Nephron (organoid): ENCODE measurements at regions not wholly inside any gene's neighbourhood (a gene's known extent, or its start where the extent isn't known, plus 50 kb on each side); places are given as distances from the start of the nearest gene placed in this dataset.

Experiments
- H3K27ac Mint-ChIP-seq, 3 experiments: 2 replicates each; pipeline ENCODE4 v1.8.0; 2020; ENCODE audit warnings: mixed read lengths in 3 of 3, mild to moderate bottlenecking in 2 of 3, moderate library complexity in 1 of 3
- H3K27me3 Mint-ChIP-seq: 2 replicates; pipeline ENCODE4 v1.8.0; 2021; ENCODE audit warnings: low read depth, mild to moderate bottlenecking, moderate library complexity, mixed read lengths
- H3K36me3 Mint-ChIP-seq: 2 replicates; pipeline ENCODE4 v1.8.0; 2020; ENCODE audit warnings: low read depth, mixed read lengths
- H3K4me1 Mint-ChIP-seq: 2 replicates; pipeline ENCODE4 v1.8.0; 2020; ENCODE audit warnings: mixed read lengths
- H3K4me3 Mint-ChIP-seq, 3 experiments: 2 replicates each; pipeline ENCODE4 v1.8.0; 2020; ENCODE audit warnings: mild to moderate bottlenecking in 3 of 3, mixed read lengths in 3 of 3, moderate library complexity in 2 of 3
- H3K9me3 Mint-ChIP-seq: 2 replicates; pipeline ENCODE4 v1.8.0; 2020; ENCODE audit warnings: mixed read lengths
- TF ChIP-seq, protein P1 (sequence below), 3 experiments: fragments of 200-600 bp; sonication (generic); IDR thresholded peaks; one replicate each; pipeline ENCODE4 v1.5.0; 2021; ENCODE audit warnings: antibody characterized with exemption in 3 of 3; ENCODE audit not compliant: unreplicated experiment in 3 of 3

DNA sequence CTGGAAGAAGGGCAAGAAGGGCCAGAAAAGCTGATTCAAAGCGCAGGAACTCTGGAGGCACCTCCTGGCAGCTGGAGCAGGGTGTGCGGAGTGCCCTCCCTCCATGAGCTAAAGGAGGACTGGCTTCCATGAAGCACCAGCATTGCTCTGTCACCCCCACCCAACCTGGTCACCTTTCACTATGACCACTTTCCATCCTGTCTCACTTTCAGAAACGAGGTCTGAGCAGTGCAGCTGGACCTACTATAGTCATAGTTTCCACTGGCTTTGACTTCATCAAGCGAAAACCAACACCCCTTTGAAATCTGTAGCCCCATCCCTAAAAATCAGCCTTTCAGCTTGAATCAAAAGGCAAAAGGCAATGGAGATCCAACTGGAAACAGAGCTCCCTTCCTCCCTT lies 84.8 kb upstream of the CACNA1E start:
- Mint-ChIP-seq H3K4me1 (peaks cover 6% of the 10 kb centered on the region), H3K4me3 (no peak overlapping the region), H3K9me3 (no peaks in the 10 kb centered on the region), H3K27me3 (no peaks in the 10 kb centered on the region), H3K36me3 (no peaks in the 10 kb centered on the region), H3K27ac (no peak overlapping the region)
- TF ChIP-seq, protein P1, sequence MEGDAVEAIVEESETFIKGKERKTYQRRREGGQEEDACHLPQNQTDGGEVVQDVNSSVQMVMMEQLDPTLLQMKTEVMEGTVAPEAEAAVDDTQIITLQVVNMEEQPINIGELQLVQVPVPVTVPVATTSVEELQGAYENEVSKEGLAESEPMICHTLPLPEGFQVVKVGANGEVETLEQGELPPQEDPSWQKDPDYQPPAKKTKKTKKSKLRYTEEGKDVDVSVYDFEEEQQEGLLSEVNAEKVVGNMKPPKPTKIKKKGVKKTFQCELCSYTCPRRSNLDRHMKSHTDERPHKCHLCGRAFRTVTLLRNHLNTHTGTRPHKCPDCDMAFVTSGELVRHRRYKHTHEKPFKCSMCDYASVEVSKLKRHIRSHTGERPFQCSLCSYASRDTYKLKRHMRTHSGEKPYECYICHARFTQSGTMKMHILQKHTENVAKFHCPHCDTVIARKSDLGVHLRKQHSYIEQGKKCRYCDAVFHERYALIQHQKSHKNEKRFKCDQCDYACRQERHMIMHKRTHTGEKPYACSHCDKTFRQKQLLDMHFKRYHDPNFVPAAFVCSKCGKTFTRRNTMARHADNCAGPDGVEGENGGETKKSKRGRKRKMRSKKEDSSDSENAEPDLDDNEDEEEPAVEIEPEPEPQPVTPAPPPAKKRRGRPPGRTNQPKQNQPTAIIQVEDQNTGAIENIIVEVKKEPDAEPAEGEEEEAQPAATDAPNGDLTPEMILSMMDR (IDR thresholded peaks at IDR 0.05; ENCODE audit: unreplicated experiment in 3 of 3): no peak

DNA sequence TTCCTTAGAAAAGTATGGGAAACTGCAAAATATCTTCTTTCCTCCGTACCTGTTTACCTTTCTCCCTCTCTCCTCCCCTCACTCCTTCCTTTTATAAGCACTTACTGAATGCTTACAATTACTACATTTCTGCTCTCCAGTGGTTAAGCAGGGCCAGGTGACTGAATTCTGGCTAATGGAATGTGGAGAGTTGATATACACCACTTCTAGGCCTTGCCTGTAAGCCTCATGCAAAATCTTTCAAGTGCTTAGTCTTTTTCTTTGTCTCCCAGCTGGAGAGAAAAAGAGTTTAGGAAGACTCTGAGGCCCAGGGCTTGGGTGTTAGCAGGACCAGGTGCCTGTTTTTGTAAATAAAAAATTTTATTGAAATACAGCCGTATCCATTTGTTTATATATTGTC lies 77.7 kb upstream of the CACNA1E start:
- no peaks in the 10 kb centered on the region for H3K4me1 Mint-ChIP-seq
- peak overlapping the region in 1 of 3 experiments; percentile 24 for H3K27ac Mint-ChIP-seq
- H3K4me3 Mint-ChIP-seq: no peak overlapping the region
- H3K9me3 Mint-ChIP-seq: no peaks in the 10 kb centered on the region
- no peaks in the 10 kb centered on the region for H3K36me3 Mint-ChIP-seq
- TF ChIP-seq, protein P1 (IDR thresholded peaks at IDR 0.05; ENCODE audit: unreplicated experiment in 3 of 3): no peak
- peaks cover 6% of the 10 kb centered on the region for H3K27me3 Mint-ChIP-seq

- Mint-ChIP-seq H3K27me3 (peaks cover 6% of the 10 kb centered on the region), H3K4me1 (no peaks in the 10 kb centered on the region), H3K27ac (peak overlapping the region in 1 of 3 experiments; percentile 22), H3K4me3 (no peak overlapping the region), H3K9me3 (no peaks in the 10 kb centered on the region), H3K36me3 (no peaks in the 10 kb centered on the region)
- TF ChIP-seq, protein P1 (IDR thresholded peaks at IDR 0.05; ENCODE audit: unreplicated experiment in 3 of 3): no peak
These were observed 76.3 kb upstream of the CACNA1E start for GRCh38 chr1:181406989-181407388.

GRCh38 chr1:181409981-181410380 lies 73.3 kb upstream of the CACNA1E start:
- no peak overlapping the region for H3K4me3 Mint-ChIP-seq

DNA sequence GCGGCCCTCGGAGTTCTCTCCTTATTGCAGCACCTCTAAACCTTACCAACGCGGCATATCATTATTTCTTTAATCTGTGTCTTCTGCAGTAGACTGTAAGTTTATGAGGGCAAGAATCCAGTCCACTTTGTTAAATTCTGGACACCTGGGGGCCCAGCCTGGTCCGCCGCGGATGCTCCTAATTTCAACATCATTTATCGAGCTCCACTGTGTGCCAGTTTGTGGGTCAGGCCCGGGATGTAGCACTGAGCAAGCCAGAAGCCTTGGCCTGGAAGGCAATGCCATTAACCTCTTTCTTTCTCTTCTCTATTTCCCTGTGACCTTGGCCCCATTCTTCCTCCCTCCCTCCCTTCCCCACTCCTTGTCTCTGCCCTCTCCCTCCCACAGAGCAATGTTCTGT lies 70.6 kb upstream of the CACNA1E start:
- H3K4me3 Mint-ChIP-seq: no peak overlapping the region
- no peak overlapping the region for H3K27ac Mint-ChIP-seq
- H3K4me1 Mint-ChIP-seq: peaks cover 7% of the 10 kb centered on the region
- H3K9me3 Mint-ChIP-seq: no peaks in the 10 kb centered on the region
- H3K27me3 Mint-ChIP-seq: peaks cover 6% of the 10 kb centered on the region
- TF ChIP-seq, protein P1 (IDR thresholded peaks at IDR 0.05; ENCODE audit: unreplicated experiment in 3 of 3): no peak
- H3K36me3 Mint-ChIP-seq: no peaks in the 10 kb centered on the region

More at GRCh38 chr1:181409981-181410380, 73.3 kb upstream of the CACNA1E start:
- no peak overlapping the region for H3K27ac Mint-ChIP-seq
- H3K36me3 Mint-ChIP-seq: no peaks in the 10 kb centered on the region
- TF ChIP-seq, protein P1 (IDR thresholded peaks at IDR 0.05; ENCODE audit: unreplicated experiment in 3 of 3): no peak
- peaks cover 6% of the 10 kb centered on the region for H3K27me3 Mint-ChIP-seq
- H3K9me3 Mint-ChIP-seq: no peaks in the 10 kb centered on the region
- H3K4me1 Mint-ChIP-seq: peaks cover under 1% of the 10 kb centered on the region

- H3K36me3 Mint-ChIP-seq: no peaks in the 10 kb centered on the region
- H3K9me3 Mint-ChIP-seq: no peaks in the 10 kb centered on the region
- no peak overlapping the region for H3K4me3 Mint-ChIP-seq
- no peak overlapping the region for H3K27ac Mint-ChIP-seq
- H3K4me1 Mint-ChIP-seq: peaks cover 7% of the 10 kb centered on the region
- TF ChIP-seq, protein P1 (IDR thresholded peaks at IDR 0.05; ENCODE audit: unreplicated experiment in 3 of 3): no peak
- peaks cover under 1% of the 10 kb centered on the region for H3K27me3 Mint-ChIP-seq
These were observed 70.0 kb upstream of the CACNA1E start for GRCh38 chr1:181413195-181413815.
